ENCODE measurements at regions not wholly inside any gene's neighbourhood (a gene's known extent, or its start where the extent isn't known, plus 50 kb on each side); places are given as distances from the start of the nearest gene placed in this dataset.

- no peaks in the 10 kb centered on the region for H3K36me3 Mint-ChIP-seq
- DNase-seq (no peak), ATAC-seq (no peak)
- no peaks in the 10 kb centered on the region for H3K4me1 ChIP-seq (ENCODE audit: control insufficient read depth in 2 of 2, insufficient read depth in 2 of 2, low read length in 2 of 2)
- ChIA-PET CTCF (no interaction called here), POLR2A (no interaction called here)
- H3K9me3 ChIP-seq (ENCODE audit: control insufficient read depth in 2 of 3, low read length in 3 of 3), result no peaks in the 10 kb centered on the region
- H3K27me3 ChIP-seq (ENCODE audit: control insufficient read depth in 2 of 2, insufficient read depth in 2 of 2, low read length in 2 of 2), result no peaks in the 10 kb centered on the region
- intact Hi-C loops (cut with micrococcal nuclease), result no loop called here
- no peak overlapping the region for H3K27ac Mint-ChIP-seq
- H3K27me3 Mint-ChIP-seq, result no peaks in the 10 kb centered on the region
- peaks cover 0 to 4% (median 0%) of the 10 kb centered on the region in 11 donors for H3K9me3 Mint-ChIP-seq
- H3K36me3 ChIP-seq (ENCODE audit: control insufficient read depth in 2 of 3, insufficient read depth in 3 of 3, low read length in 3 of 3), result no peaks in the 10 kb centered on the region
- no peak overlapping the region for H3K4me3 Mint-ChIP-seq
- no peak overlapping the region for H3K27ac ChIP-seq (ENCODE audit: low read depth, low read length)
- no peak overlapping the region for H3K4me3 ChIP-seq (ENCODE audit: low read length)
- no peaks in the 10 kb centered on the region for H3K4me1 Mint-ChIP-seq
Measured at GRCh38 chr21:22758478-22758877, 1760.3 kb downstream of the NCAM2 start.

- CTCF ChIA-PET, result no interaction called here
Measured at GRCh38 chr21:22762463-22762862, 1764.3 kb downstream of the NCAM2 start.

GRCh38 chr21:22763442-22763841, 1765.2 kb downstream of the NCAM2 start:
- ATAC-seq (no peak), DNase-seq (no peak)
- Histone ChIP-seq H3K27me3 (ENCODE audit: control insufficient read depth in 2 of 2, insufficient read depth in 2 of 2, low read length in 2 of 2) (no peaks in the 10 kb centered on the region), H3K9me3 (ENCODE audit: control insufficient read depth in 2 of 3, low read length in 3 of 3) (no peaks in the 10 kb centered on the region), H3K36me3 (ENCODE audit: control insufficient read depth in 2 of 3, insufficient read depth in 3 of 3, low read length in 3 of 3) (no peaks in the 10 kb centered on the region), H3K4me1 (ENCODE audit: control insufficient read depth in 2 of 2, insufficient read depth in 2 of 2, low read length in 2 of 2) (no peaks in the 10 kb centered on the region), H3K4me3 (ENCODE audit: low read length) (no peak overlapping the region), H3K27ac (ENCODE audit: low read depth, low read length) (no peak overlapping the region)
- ChIA-PET POLR2A (no interaction called here), CTCF (interaction anchor here (0.6 kb wide), 1 partner anchor 1709 kb away, joined by 3 read pairs; no protein-coding TSS in a partner anchor)
- Mint-ChIP-seq H3K4me1 (no peaks in the 10 kb centered on the region), H3K4me3 (no peak overlapping the region), H3K36me3 (no peaks in the 10 kb centered on the region), H3K9me3 (peaks cover 0 to 4% (median 0%) of the 10 kb centered on the region in 11 donors), H3K27me3 (no peaks in the 10 kb centered on the region), H3K27ac (no peak overlapping the region)
- intact Hi-C loops (cut with micrococcal nuclease), result no loop called here

More at GRCh38 chr21:22762463-22762862, 1764.3 kb downstream of the NCAM2 start:
- peaks cover 0 to 4% (median 0%) of the 10 kb centered on the region in 11 donors for H3K9me3 Mint-ChIP-seq
- no peaks in the 10 kb centered on the region for H3K36me3 Mint-ChIP-seq
- POLR2A ChIA-PET, result interaction anchor here (0.7 kb wide), 1 partner anchor 145 kb away, joined by 4 read pairs; no protein-coding TSS in a partner anchor
- no peaks in the 10 kb centered on the region for H3K4me1 Mint-ChIP-seq
- Histone ChIP-seq H3K27me3 (ENCODE audit: control insufficient read depth in 2 of 2, insufficient read depth in 2 of 2, low read length in 2 of 2) (no peaks in the 10 kb centered on the region), H3K4me3 (ENCODE audit: low read length) (no peak overlapping the region), H3K9me3 (ENCODE audit: control insufficient read depth in 2 of 3, low read length in 3 of 3) (no peaks in the 10 kb centered on the region), H3K4me1 (ENCODE audit: control insufficient read depth in 2 of 2, insufficient read depth in 2 of 2, low read length in 2 of 2) (no peaks in the 10 kb centered on the region), H3K36me3 (ENCODE audit: control insufficient read depth in 2 of 3, insufficient read depth in 3 of 3, low read length in 3 of 3) (no peaks in the 10 kb centered on the region), H3K27ac (ENCODE audit: low read depth, low read length) (no peak overlapping the region)
- DNase-seq, result no peak
- H3K4me3 Mint-ChIP-seq, result no peak overlapping the region
- ATAC-seq, result no peak
- intact Hi-C loops (cut with micrococcal nuclease), result no loop called here
- H3K27ac Mint-ChIP-seq, result no peak overlapping the region
- no peaks in the 10 kb centered on the region for H3K27me3 Mint-ChIP-seq

GRCh38 chr21:22764222-22764621, 1766.0 kb downstream of the NCAM2 start:
- Mint-ChIP-seq H3K9me3 (peaks cover 0 to 4% (median 0%) of the 10 kb centered on the region in 11 donors), H3K27ac (no peak overlapping the region), H3K36me3 (no peaks in the 10 kb centered on the region), H3K27me3 (no peaks in the 10 kb centered on the region), H3K4me3 (no peak overlapping the region), H3K4me1 (no peaks in the 10 kb centered on the region)
- Histone ChIP-seq H3K27me3 (ENCODE audit: control insufficient read depth in 2 of 2, insufficient read depth in 2 of 2, low read length in 2 of 2) (no peaks in the 10 kb centered on the region), H3K4me3 (ENCODE audit: low read length) (no peak overlapping the region), H3K27ac (ENCODE audit: low read depth, low read length) (no peak overlapping the region), H3K4me1 (ENCODE audit: control insufficient read depth in 2 of 2, insufficient read depth in 2 of 2, low read length in 2 of 2) (no peaks in the 10 kb centered on the region), H3K36me3 (ENCODE audit: control insufficient read depth in 2 of 3, insufficient read depth in 3 of 3, low read length in 3 of 3) (no peaks in the 10 kb centered on the region), H3K9me3 (ENCODE audit: control insufficient read depth in 2 of 3, low read length in 3 of 3) (no peaks in the 10 kb centered on the region)
- ATAC-seq (no peak), DNase-seq (no peak)
- intact Hi-C loops (cut with micrococcal nuclease), result no loop called here
- CTCF ChIA-PET, result no interaction called here
- POLR2A ChIA-PET, result no interaction called here

GRCh38 chr21:22791376-22791775, 1793.2 kb downstream of the NCAM2 start:
- Histone ChIP-seq H3K36me3 (ENCODE audit: control insufficient read depth in 2 of 3, insufficient read depth in 3 of 3, low read length in 3 of 3) (no peaks in the 10 kb centered on the region), H3K27ac (ENCODE audit: low read depth, low read length) (no peak overlapping the region), H3K9me3 (ENCODE audit: control insufficient read depth in 2 of 3, low read length in 3 of 3) (no peaks in the 10 kb centered on the region), H3K27me3 (ENCODE audit: control insufficient read depth in 2 of 2, insufficient read depth in 2 of 2, low read length in 2 of 2) (no peaks in the 10 kb centered on the region), H3K4me3 (ENCODE audit: low read length) (no peak overlapping the region), H3K4me1 (ENCODE audit: control insufficient read depth in 2 of 2, insufficient read depth in 2 of 2, low read length in 2 of 2) (no peaks in the 10 kb centered on the region)
- peaks cover 0 to 1% (median 0%) of the 10 kb centered on the region in 11 donors for H3K9me3 Mint-ChIP-seq
- ChIA-PET POLR2A (no interaction called here), CTCF (interaction anchor here (0.6 to 1.1 kb wide), 8 partner anchors 9 to 1637 kb away, joined by 3 to 5 read pairs (median 3); no protein-coding TSS in a partner anchor)
- no peaks in the 10 kb centered on the region for H3K36me3 Mint-ChIP-seq
- no peak overlapping the region for H3K27ac Mint-ChIP-seq
- ATAC-seq (no peak), DNase-seq (no peak)
- no peak overlapping the region for H3K4me3 Mint-ChIP-seq
- intact Hi-C loops (cut with micrococcal nuclease), result no loop called here
- H3K27me3 Mint-ChIP-seq, result no peaks in the 10 kb centered on the region
- peaks cover 0 to 2% (median 0%) of the 10 kb centered on the region in 7 donors for H3K4me1 Mint-ChIP-seq

DNA sequence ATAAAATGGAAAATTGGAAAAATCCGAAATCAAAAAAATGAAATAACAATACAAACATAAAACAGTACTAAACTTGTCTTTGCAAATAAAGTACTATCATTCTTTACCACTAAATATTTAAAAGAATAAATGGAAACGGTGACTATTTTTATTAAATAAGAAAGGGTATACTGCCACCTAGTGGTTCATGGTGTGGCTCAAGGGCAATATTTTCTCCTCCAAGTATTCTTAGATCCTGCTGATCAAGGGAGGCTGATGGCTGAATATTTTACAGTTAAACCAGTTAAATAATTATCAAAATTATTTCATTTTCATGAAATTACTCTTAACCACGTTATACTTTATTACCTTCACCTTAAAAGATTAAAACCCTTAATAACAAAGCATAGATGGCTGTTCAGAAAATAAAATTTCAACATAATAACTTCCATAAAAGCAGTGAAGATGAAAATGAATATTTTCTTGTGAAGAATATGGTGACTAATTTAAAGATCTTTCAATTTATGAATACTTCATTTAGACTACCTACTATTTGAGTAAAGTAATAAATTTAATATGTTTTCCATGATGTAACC, 1793.9 kb downstream of the NCAM2 start:
- DNase-seq (peak in 7 of 9 donors; percentile 12 to 54 (median 19)), ATAC-seq (peak; percentile 38)
- Histone ChIP-seq H3K27me3 (ENCODE audit: control insufficient read depth in 2 of 2, insufficient read depth in 2 of 2, low read length in 2 of 2) (no peaks in the 10 kb centered on the region), H3K4me1 (ENCODE audit: control insufficient read depth in 2 of 2, insufficient read depth in 2 of 2, low read length in 2 of 2) (no peaks in the 10 kb centered on the region), H3K4me3 (ENCODE audit: low read length) (no peak overlapping the region), H3K36me3 (ENCODE audit: control insufficient read depth in 2 of 3, insufficient read depth in 3 of 3, low read length in 3 of 3) (no peaks in the 10 kb centered on the region), H3K27ac (ENCODE audit: low read depth, low read length) (no peak overlapping the region), H3K9me3 (ENCODE audit: control insufficient read depth in 2 of 3, low read length in 3 of 3) (no peaks in the 10 kb centered on the region)
- H3K4me1 Mint-ChIP-seq, result peaks cover 0 to 2% (median 0%) of the 10 kb centered on the region in 7 donors
- POLR2A ChIA-PET, result no interaction called here
- no peaks in the 10 kb centered on the region for H3K27me3 Mint-ChIP-seq
- intact Hi-C loops (cut with micrococcal nuclease), result loop anchor here (1.0 to 2.0 kb wide), 4 partner anchors 1176 to 1793 kb away; no protein-coding TSS in a partner anchor
- H3K36me3 Mint-ChIP-seq, result no peaks in the 10 kb centered on the region
- H3K27ac Mint-ChIP-seq, result no peak overlapping the region
- CTCF ChIA-PET, result interaction anchor here (0.6 to 1.1 kb wide), 8 partner anchors 9 to 1638 kb away, joined by 3 to 5 read pairs (median 3); no protein-coding TSS in a partner anchor
- peaks cover 0 to 1% (median 0%) of the 10 kb centered on the region in 11 donors for H3K9me3 Mint-ChIP-seq
- no peak overlapping the region for H3K4me3 Mint-ChIP-seq

- no peak for ATAC-seq
- intact Hi-C loops (cut with micrococcal nuclease), result no loop called here
- H3K27ac ChIP-seq (ENCODE audit: low read depth, low read length), result no peak overlapping the region
- Mint-ChIP-seq H3K27me3 (no peaks in the 10 kb centered on the region), H3K4me3 (no peak overlapping the region), H3K9me3 (peaks cover 0 to 1% (median 0%) of the 10 kb centered on the region in 11 donors), H3K36me3 (no peaks in the 10 kb centered on the region), H3K4me1 (peaks cover 0 to 2% (median 0%) of the 10 kb centered on the region in 7 donors), H3K27ac (no peak overlapping the region)
- no peaks in the 10 kb centered on the region for H3K9me3 ChIP-seq (ENCODE audit: control insufficient read depth in 2 of 3, low read length in 3 of 3)
- no peaks in the 10 kb centered on the region for H3K27me3 ChIP-seq (ENCODE audit: control insufficient read depth in 2 of 2, insufficient read depth in 2 of 2, low read length in 2 of 2)
- ChIA-PET POLR2A (no interaction called here), CTCF (no interaction called here)
- H3K36me3 ChIP-seq (ENCODE audit: control insufficient read depth in 2 of 3, insufficient read depth in 3 of 3, low read length in 3 of 3), result no peaks in the 10 kb centered on the region
- no peak overlapping the region for H3K4me3 ChIP-seq (ENCODE audit: low read length)
- no peaks in the 10 kb centered on the region for H3K4me1 ChIP-seq (ENCODE audit: control insufficient read depth in 2 of 2, insufficient read depth in 2 of 2, low read length in 2 of 2)
- DNase-seq, result no peak
Measured at GRCh38 chr21:22795091-22795490, 1796.9 kb downstream of the NCAM2 start.

All from naive thymus-derived CD4-positive, alpha-beta T cell (primary cell).